GM10248 (cell line): ENCODE measurements at regions not wholly inside any gene's neighbourhood (a gene's known extent, or its start where the extent isn't known, plus 50 kb on each side); places are given as distances from the start of the nearest gene placed in this dataset.

Source experiments
- CTCF ChIA-PET: fragments of 300-600 bp; sonication (Branson Sonifier 250); formaldehyde crosslinking; extraction: SDS; loops from one replicate; lab custom pipeline; 2021; ENCODE audit warnings: antibody characterized with exemption; lab: Yijun Ruan, JAX
- POLR2A ChIA-PET: fragments of 350-650 bp; sonication (Branson Sonifier 250); formaldehyde crosslinking; extraction: SDS; loops from one replicate; lab custom pipeline; 2020; ENCODE audit warnings: antibody characterized with exemption; lab: Yijun Ruan, JAX
- DNase-seq: peaks from one replicate; pipeline ENCODE4 v3.0.0; 2012; ENCODE audit errors: extremely low spot score
- TF ChIP-seq, protein P1 (sequence below): IDR thresholded peaks from 2 replicates; pipeline ENCODE4 v1.5.1; 2012; ENCODE audit warnings: mild to moderate bottlenecking, low read depth; ENCODE audit errors: extremely low read depth, missing control alignments, control extremely low read depth

DNA sequence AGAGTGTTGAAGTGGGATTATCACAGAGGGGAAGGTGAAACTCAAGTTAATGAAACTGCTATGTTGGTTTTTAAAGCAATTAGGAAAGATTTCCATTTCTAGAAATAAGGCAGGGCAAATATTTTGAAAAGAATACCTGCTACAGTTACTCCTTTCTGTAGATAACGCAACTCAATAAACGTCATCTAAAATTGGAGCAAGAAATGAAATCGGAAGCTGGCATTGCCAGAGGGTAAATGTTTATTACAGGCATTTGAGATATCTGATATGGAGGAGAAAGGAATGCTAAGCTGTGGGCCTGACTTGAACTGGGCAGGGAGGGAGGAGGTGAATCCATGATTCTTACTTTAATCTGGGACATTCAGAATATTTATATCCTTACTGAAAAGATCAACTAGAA is 217.0 kb upstream of the ADARB2 start:
- DNase-seq: no peak
- ChIA-PET CTCF (interaction anchor here (0.9 to 1.0 kb wide), 2 partner anchors 11 kb away, joined by 3 to 4 read pairs; no protein-coding TSS in a partner anchor), POLR2A (no interaction called here)
- TF ChIP-seq, protein P1, sequence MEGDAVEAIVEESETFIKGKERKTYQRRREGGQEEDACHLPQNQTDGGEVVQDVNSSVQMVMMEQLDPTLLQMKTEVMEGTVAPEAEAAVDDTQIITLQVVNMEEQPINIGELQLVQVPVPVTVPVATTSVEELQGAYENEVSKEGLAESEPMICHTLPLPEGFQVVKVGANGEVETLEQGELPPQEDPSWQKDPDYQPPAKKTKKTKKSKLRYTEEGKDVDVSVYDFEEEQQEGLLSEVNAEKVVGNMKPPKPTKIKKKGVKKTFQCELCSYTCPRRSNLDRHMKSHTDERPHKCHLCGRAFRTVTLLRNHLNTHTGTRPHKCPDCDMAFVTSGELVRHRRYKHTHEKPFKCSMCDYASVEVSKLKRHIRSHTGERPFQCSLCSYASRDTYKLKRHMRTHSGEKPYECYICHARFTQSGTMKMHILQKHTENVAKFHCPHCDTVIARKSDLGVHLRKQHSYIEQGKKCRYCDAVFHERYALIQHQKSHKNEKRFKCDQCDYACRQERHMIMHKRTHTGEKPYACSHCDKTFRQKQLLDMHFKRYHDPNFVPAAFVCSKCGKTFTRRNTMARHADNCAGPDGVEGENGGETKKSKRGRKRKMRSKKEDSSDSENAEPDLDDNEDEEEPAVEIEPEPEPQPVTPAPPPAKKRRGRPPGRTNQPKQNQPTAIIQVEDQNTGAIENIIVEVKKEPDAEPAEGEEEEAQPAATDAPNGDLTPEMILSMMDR: no peak

DNA sequence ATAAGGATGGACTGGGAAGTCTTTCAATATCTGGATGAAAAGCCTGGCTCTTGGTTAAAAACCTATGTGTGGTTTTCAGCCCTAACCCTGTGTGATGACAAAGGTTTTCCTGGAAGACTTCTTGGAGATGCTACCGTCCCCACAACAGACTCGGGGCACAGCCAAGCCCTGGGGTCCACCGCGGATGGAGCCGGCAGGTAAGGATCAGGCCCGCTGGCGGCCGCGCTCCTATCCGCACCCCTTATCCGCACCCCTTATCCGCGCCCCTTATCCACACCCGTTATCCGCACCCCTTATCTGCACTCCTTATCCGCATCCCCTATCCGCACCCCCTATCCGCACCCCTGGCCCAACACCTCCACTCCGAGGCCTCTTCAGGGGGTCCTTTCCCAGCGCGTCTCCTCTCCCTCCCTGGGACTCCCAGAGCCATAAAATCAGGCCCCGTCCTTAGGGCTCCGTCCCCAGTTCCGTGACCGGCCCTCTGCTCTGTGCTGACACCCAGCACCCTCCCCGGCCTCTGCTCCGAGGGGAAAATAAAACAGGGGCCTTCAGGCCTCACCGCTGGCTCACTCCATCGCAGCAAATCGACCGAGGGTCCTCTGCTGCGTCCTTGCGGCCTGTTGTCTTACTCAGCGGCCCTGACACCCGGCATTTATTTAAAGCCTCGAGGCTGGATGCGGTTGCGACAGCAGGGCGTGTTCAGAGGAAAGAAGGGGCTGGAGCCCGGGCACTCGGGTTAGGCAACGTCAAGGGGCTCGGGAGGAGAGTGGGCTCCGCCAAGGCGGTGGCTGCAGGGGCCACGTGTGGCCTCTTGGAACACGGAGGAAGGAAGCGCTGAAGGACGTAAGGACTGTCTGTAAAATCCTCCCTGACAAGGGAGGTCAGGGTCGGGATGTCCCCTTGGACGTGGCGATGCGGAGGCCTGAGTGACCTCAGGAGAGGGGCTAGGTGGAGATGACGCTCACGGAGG is 215.1 kb upstream of the ADARB2 start:
- POLR2A ChIA-PET: no interaction called here
- DNase-seq: no peak
- CTCF ChIA-PET: no interaction called here
- TF ChIP-seq, protein P1: no peak

DNA sequence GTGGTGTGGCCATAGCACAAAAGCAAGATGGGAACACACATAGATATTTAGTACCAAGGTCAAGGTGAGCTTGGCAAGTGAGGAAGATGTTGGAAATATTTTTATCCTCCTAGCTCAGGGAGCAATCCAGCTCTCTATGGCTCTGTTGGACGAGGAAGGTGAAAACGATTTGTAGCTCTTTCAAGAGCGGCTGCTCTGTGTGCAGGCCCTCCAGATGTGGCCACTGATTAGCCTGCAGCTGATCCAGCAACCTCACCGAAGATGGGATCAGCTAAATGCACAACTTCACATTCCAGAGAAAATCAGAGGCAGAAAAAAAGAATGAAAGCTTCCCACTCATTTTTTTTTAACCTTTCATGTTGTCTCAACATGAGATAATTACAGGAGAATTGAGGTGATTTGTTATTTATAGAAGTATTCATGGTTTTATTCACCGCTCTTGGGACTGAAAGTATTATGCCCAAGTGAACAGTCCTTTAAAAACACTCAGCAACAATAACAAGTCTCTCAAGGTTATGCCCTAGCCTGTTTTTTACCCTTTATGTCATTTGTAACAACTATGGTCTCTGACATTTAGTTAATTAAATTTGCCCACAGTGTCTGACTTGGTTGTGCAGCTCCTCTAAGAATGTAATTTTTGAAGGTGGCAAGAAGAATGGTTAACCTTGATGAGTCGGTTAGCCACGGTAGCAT is 213.6 kb upstream of the ADARB2 start:
- DNase-seq: no peak
- CTCF ChIA-PET: interaction anchor here (1.0 kb wide), 1 partner anchor 41 kb away, joined by 3 read pairs; no protein-coding TSS in a partner anchor
- TF ChIP-seq, protein P1: no peak
- POLR2A ChIA-PET: no interaction called here

DNA sequence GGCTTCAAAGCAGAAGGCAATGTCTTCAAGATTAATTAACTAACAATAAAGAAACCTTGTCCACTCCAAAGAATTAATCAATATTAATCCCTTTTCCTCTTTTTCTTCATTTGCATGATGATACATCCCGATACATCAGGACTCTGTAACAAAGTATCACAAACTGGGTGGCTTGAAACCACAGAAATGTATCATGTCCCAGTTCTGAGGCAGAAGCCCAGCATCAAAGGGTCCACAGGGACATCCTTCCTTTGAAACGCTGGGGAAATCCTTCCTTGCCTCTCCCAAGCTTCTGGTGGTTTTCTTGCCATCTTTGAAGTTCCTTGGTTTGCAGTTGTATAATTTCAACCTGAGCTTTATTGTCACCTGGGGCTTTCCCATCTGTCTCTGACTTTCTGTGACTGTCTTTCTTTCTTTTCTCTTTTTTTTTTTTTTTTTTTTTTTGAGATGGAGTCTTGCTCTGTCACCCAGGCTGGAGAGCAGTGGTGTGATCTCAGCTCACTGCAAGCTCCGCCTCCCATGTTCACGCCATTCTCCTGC is 210.2 kb upstream of the ADARB2 start:
- TF ChIP-seq, protein P1: no peak
- ChIA-PET POLR2A (no interaction called here), CTCF (no interaction called here)
- no peak for DNase-seq

DNA sequence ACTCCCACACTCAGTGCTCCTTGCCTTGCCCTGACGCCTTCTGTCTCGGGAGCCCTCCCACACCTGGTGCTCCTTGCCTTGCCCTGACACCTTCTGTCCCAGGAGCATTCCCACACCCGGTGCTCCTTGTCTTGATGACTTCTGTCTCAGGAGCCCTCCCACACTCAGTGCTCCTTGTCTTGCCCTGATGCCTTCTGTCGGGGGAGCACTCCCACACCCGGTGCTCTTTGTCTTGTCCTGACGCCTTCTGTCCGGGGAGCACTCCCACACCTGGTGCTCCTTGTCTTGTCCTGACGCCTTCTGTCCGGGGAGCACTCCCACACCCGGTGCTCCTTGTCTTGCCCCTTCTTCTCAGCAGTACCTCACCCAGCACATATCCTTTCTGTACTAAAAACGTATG is 207.2 kb upstream of the ADARB2 start:
- POLR2A ChIA-PET: no interaction called here
- TF ChIP-seq, protein P1: no peak
- no peak for DNase-seq
- CTCF ChIA-PET: no interaction called here

DNA sequence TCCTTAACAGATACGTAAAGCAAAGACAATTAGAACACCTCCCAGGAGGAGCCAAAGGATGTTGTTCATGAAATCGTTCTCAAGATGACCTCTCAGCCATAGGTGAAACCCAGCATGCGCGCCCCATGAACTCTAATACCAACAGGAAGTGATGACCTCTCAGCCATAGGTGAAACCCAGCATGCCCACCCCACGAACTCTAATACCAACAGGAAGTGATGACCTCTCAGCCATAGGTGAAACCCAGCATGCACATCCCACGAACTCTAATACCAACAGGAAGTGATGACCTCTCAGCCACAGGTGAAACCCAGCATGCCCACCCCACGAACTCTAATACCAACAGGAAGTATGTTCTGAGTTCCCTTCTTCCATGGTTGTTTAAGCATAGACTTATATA is 205.2 kb upstream of the ADARB2 start:
- DNase-seq: no peak
- TF ChIP-seq, protein P1: no peak
- CTCF ChIA-PET: no interaction called here
- POLR2A ChIA-PET: no interaction called here
